ENCODE measurements at regions not wholly inside any gene's neighbourhood (a gene's known extent, or its start where the extent isn't known, plus 50 kb on each side); places are given as distances from the start of the nearest gene placed in this dataset.

GRCh38 chr17:34504814-34505484 is 74.4 kb upstream of the TMEM132E start:
- intact Hi-C loops (cut with DNase I) = no loop called here
- H3K4me3 ChIP-seq = no peak overlapping the region
- no peak for ATAC-seq
- WGBS, 4 donors = 56 to 64% (median 61%) methylated on average over 3 of the region's 3 CpGs
- H3K4me1 ChIP-seq = peaks cover 0 to 22% (median 13%) of the 10 kb centered on the region in 12 donors
- peaks cover 0 to 27% (median 4%) of the 10 kb centered on the region in 9 donors for H3K27me3 ChIP-seq
- no peak overlapping the region for H3K27ac ChIP-seq
- no peaks in the 10 kb centered on the region for H3K36me3 ChIP-seq
- DNase-seq = no peak
- no peaks in the 10 kb centered on the region for H3K9me3 ChIP-seq
- TF ChIP-seq POLR2A (IDR thresholded peaks at IDR 0.05) (no peak), CTCF (IDR thresholded peaks at IDR 0.05) (no peak)

- peak in 3 of 4 donors; percentile 81 to 93 (median 82) for ATAC-seq
- TF ChIP-seq POLR2A (IDR thresholded peaks at IDR 0.05) (no peak), CTCF (IDR thresholded peaks at IDR 0.05) (no peak)
- H3K27me3 ChIP-seq = peaks cover 0 to 28% (median 6%) of the 10 kb centered on the region in 9 donors
These were observed 75.7 kb upstream of the TMEM132E start for GRCh38 chr17:34503528-34504195.

GRCh38 chr17:34502426-34502825 is 77.0 kb upstream of the TMEM132E start:
- Histone ChIP-seq H3K36me3 (no peaks in the 10 kb centered on the region), H3K4me1 (peaks cover 0 to 22% (median 13%) of the 10 kb centered on the region in 12 donors), H3K4me3 (no peak overlapping the region), H3K27me3 (peaks cover 0 to 32% (median 6%) of the 10 kb centered on the region in 9 donors), H3K27ac (no peak overlapping the region), H3K9me3 (no peaks in the 10 kb centered on the region)
- intact Hi-C loops (cut with DNase I) = no loop called here
- ATAC-seq (no peak), DNase-seq (peak in 2 of 5 donors; percentile 33 to 37)
- TF ChIP-seq POLR2A (IDR thresholded peaks at IDR 0.05) (no peak), CTCF (IDR thresholded peaks at IDR 0.05) (no peak)
- 41 to 52% (median 47%) methylated on average over 4 of the region's 4 CpGs for WGBS, 4 donors

More at GRCh38 chr17:34503528-34504195, 75.7 kb upstream of the TMEM132E start:
- no peaks in the 10 kb centered on the region for H3K9me3 ChIP-seq
- H3K27ac ChIP-seq = peak overlapping the region in 1 of 12 donors; percentile 8
- H3K36me3 ChIP-seq = no peaks in the 10 kb centered on the region
- peaks cover 0 to 22% (median 13%) of the 10 kb centered on the region in 12 donors for H3K4me1 ChIP-seq
- 40 to 52% (median 43%) methylated on average over 10 of the region's 10 CpGs for WGBS, 4 donors
- DNase-seq = peak in 4 of 5 donors; percentile 38 to 65 (median 48)
- intact Hi-C loops (cut with DNase I) = no loop called here
- no peak overlapping the region for H3K4me3 ChIP-seq

- H3K4me1 ChIP-seq = peaks cover 0 to 22% (median 13%) of the 10 kb centered on the region in 12 donors
- H3K36me3 ChIP-seq = no peaks in the 10 kb centered on the region
- no peak for TF ChIP-seq POLR2A (IDR thresholded peaks at IDR 0.05)
- TF ChIP-seq CTCF (IDR thresholded peaks at IDR 0.05) = no peak
- no peaks in the 10 kb centered on the region for H3K9me3 ChIP-seq
- intact Hi-C loops (cut with DNase I) = no loop called here
- DNase-seq (no peak), ATAC-seq (no peak)
- H3K4me3 ChIP-seq = no peak overlapping the region
- peaks cover 0 to 24% (median 4%) of the 10 kb centered on the region in 9 donors for H3K27me3 ChIP-seq
- 1 to 10% (median 4%) methylated on average over 1 of the region's 1 CpG for WGBS, 4 donors
- H3K27ac ChIP-seq = no peak overlapping the region
These were observed 79.8 kb upstream of the TMEM132E start for GRCh38 chr17:34499576-34499975.

Data from heart left ventricle (tissue), 16 donors.